ENCODE measurements at regions not wholly inside any gene's neighbourhood (a gene's known extent, or its start where the extent isn't known, plus 50 kb on each side); places are given as distances from the start of the nearest gene placed in this dataset.

GRCh38 chr3:66142079-66142478 is 78.7 kb upstream of the SLC25A26 start:
- H3K4ac ChIP-seq (ENCODE audit: low read length) = no peak overlapping the region
- H3K9me3 ChIP-seq (replicated peaks in 1 of 2; ENCODE audit: control insufficient read depth in 2 of 2, insufficient read depth in 1 of 2, low read depth in 1 of 2, low read length in 2 of 2) = no peaks in the 10 kb centered on the region
- H3K27me3 ChIP-seq (ENCODE audit: control insufficient read depth in 3 of 3, insufficient read depth in 3 of 3, low read depth in 1 of 3, low read length in 3 of 3) = no peaks in the 10 kb centered on the region
- H3K9ac ChIP-seq (ENCODE audit: low read depth, low read length, poor library complexity) = no peak overlapping the region
- no peak overlapping the region for H3K14ac ChIP-seq (ENCODE audit: low read length)
- H3K79me1 ChIP-seq (ENCODE audit: low read depth, low read length) = no peaks in the 10 kb centered on the region
- WGBS, 2 donors (ENCODE audit: extremely low coverage in 2 of 2, insufficient read length in 2 of 2, insufficient replicate concordance in 1 of 2) = no CpG with 5 or more reads among the region's 1 CpG
- no peak overlapping the region for H2AFZ ChIP-seq (ENCODE audit: low read length)
- no peak overlapping the region for H3K18ac ChIP-seq (ENCODE audit: low read length)
- no peak overlapping the region for H3K4me2 ChIP-seq (ENCODE audit: insufficient read depth, low read length, poor library complexity, severe bottlenecking)
- no peak overlapping the region for H4K8ac ChIP-seq (ENCODE audit: low read depth, low read length)
- H2AK5ac ChIP-seq (ENCODE audit: low read depth, low read length) = no peak overlapping the region
- DNase-seq (ENCODE audit: low spot score) = no peak
- H4K91ac ChIP-seq (ENCODE audit: low read depth, low read length, poor library complexity) = no peak overlapping the region
- H3K4me1 ChIP-seq (ENCODE audit: control insufficient read depth in 2 of 2, insufficient read depth in 1 of 2, low read depth in 1 of 2, low read length in 2 of 2) = no peaks in the 10 kb centered on the region
- no peak overlapping the region for H3K27ac ChIP-seq (replicated peaks; ENCODE audit: low read length)
- H2BK15ac ChIP-seq (ENCODE audit: low read length) = no peak overlapping the region
- no peak overlapping the region for H2BK12ac ChIP-seq (ENCODE audit: low read length)
- no peaks in the 10 kb centered on the region for H3K36me3 ChIP-seq (replicated peaks in 1 of 2; ENCODE audit: control insufficient read depth in 2 of 2, insufficient read depth in 2 of 2, low read length in 2 of 2)
- H2BK120ac ChIP-seq (ENCODE audit: low read depth, low read length) = no peak overlapping the region
- H3K23ac ChIP-seq (ENCODE audit: low read depth, low read length, poor library complexity) = no peak overlapping the region
- no peak overlapping the region for H3K4me3 ChIP-seq (ENCODE audit: low read length in 2 of 2)
- no peak overlapping the region for H2BK5ac ChIP-seq (ENCODE audit: low read length)

GRCh38 chr3:66140743-66141372 is 79.9 kb upstream of the SLC25A26 start:
- Histone ChIP-seq H2BK15ac (ENCODE audit: low read length) (no peak overlapping the region), H3K4me1 (ENCODE audit: control insufficient read depth in 2 of 2, insufficient read depth in 1 of 2, low read depth in 1 of 2, low read length in 2 of 2) (no peaks in the 10 kb centered on the region), H2AFZ (ENCODE audit: low read length) (no peak overlapping the region), H3K27me3 (ENCODE audit: control insufficient read depth in 3 of 3, insufficient read depth in 3 of 3, low read depth in 1 of 3, low read length in 3 of 3) (no peaks in the 10 kb centered on the region), H2AK5ac (ENCODE audit: low read depth, low read length) (no peak overlapping the region), H3K9me3 (replicated peaks in 1 of 2; ENCODE audit: control insufficient read depth in 2 of 2, insufficient read depth in 1 of 2, low read depth in 1 of 2, low read length in 2 of 2) (no peaks in the 10 kb centered on the region), H2BK12ac (ENCODE audit: low read length) (no peak overlapping the region), H3K23ac (ENCODE audit: low read depth, low read length, poor library complexity) (no peak overlapping the region), H2BK120ac (ENCODE audit: low read depth, low read length) (no peak overlapping the region), H4K91ac (ENCODE audit: low read depth, low read length, poor library complexity) (no peak overlapping the region), H3K36me3 (replicated peaks in 1 of 2; ENCODE audit: control insufficient read depth in 2 of 2, insufficient read depth in 2 of 2, low read length in 2 of 2) (no peaks in the 10 kb centered on the region), H3K4me2 (ENCODE audit: insufficient read depth, low read length, poor library complexity, severe bottlenecking) (no peak overlapping the region), H2BK5ac (ENCODE audit: low read length) (no peak overlapping the region), H3K4me3 (ENCODE audit: low read length in 2 of 2) (no peak overlapping the region), H3K4ac (ENCODE audit: low read length) (no peak overlapping the region), H3K9ac (ENCODE audit: low read depth, low read length, poor library complexity) (no peak overlapping the region), H3K18ac (ENCODE audit: low read length) (no peak overlapping the region), H3K27ac (replicated peaks; ENCODE audit: low read length) (no peak overlapping the region), H3K14ac (ENCODE audit: low read length) (no peak overlapping the region), H3K79me1 (ENCODE audit: low read depth, low read length) (no peaks in the 10 kb centered on the region), H4K8ac (ENCODE audit: low read depth, low read length) (no peak overlapping the region)
- DNase-seq (ENCODE audit: low spot score) = no peak
- no CpG with 5 or more reads among the region's 7 CpGs for WGBS, 2 donors (ENCODE audit: extremely low coverage in 2 of 2, insufficient read length in 2 of 2, insufficient replicate concordance in 1 of 2)

- no peaks in the 10 kb centered on the region for H3K27me3 ChIP-seq (ENCODE audit: control insufficient read depth in 3 of 3, insufficient read depth in 3 of 3, low read depth in 1 of 3, low read length in 3 of 3)
Observed at GRCh38 chr3:66140106-66140505, 80.7 kb upstream of the SLC25A26 start.

GRCh38 chr3:66139415-66139814 is 81.4 kb upstream of the SLC25A26 start:
- no peak overlapping the region for H2BK120ac ChIP-seq (ENCODE audit: low read depth, low read length)
- no peak overlapping the region for H3K27ac ChIP-seq (replicated peaks; ENCODE audit: low read length)
- H4K8ac ChIP-seq (ENCODE audit: low read depth, low read length) = no peak overlapping the region
- WGBS, 2 donors (ENCODE audit: extremely low coverage in 2 of 2, insufficient read length in 2 of 2, insufficient replicate concordance in 1 of 2) = no CpG with 5 or more reads among the region's 5 CpGs
- H3K9me3 ChIP-seq (replicated peaks in 1 of 2; ENCODE audit: control insufficient read depth in 2 of 2, insufficient read depth in 1 of 2, low read depth in 1 of 2, low read length in 2 of 2) = no peaks in the 10 kb centered on the region
- no peak overlapping the region for H2AFZ ChIP-seq (ENCODE audit: low read length)
- no peak overlapping the region for H3K9ac ChIP-seq (ENCODE audit: low read depth, low read length, poor library complexity)
- H3K79me1 ChIP-seq (ENCODE audit: low read depth, low read length) = no peaks in the 10 kb centered on the region
- no peak overlapping the region for H2BK5ac ChIP-seq (ENCODE audit: low read length)
- no peak for DNase-seq (ENCODE audit: low spot score)
- H2BK12ac ChIP-seq (ENCODE audit: low read length) = no peak overlapping the region
- H2BK15ac ChIP-seq (ENCODE audit: low read length) = no peak overlapping the region
- H3K27me3 ChIP-seq (ENCODE audit: control insufficient read depth in 3 of 3, insufficient read depth in 3 of 3, low read depth in 1 of 3, low read length in 3 of 3) = no peaks in the 10 kb centered on the region
- H2AK5ac ChIP-seq (ENCODE audit: low read depth, low read length) = no peak overlapping the region
- no peaks in the 10 kb centered on the region for H3K36me3 ChIP-seq (replicated peaks in 1 of 2; ENCODE audit: control insufficient read depth in 2 of 2, insufficient read depth in 2 of 2, low read length in 2 of 2)
- H3K4me2 ChIP-seq (ENCODE audit: insufficient read depth, low read length, poor library complexity, severe bottlenecking) = no peak overlapping the region
- H3K4ac ChIP-seq (ENCODE audit: low read length) = no peak overlapping the region
- no peak overlapping the region for H3K23ac ChIP-seq (ENCODE audit: low read depth, low read length, poor library complexity)
- H3K4me1 ChIP-seq (ENCODE audit: control insufficient read depth in 2 of 2, insufficient read depth in 1 of 2, low read depth in 1 of 2, low read length in 2 of 2) = no peaks in the 10 kb centered on the region
- H3K18ac ChIP-seq (ENCODE audit: low read length) = no peak overlapping the region
- H3K4me3 ChIP-seq (ENCODE audit: low read length in 2 of 2) = no peak overlapping the region
- H4K91ac ChIP-seq (ENCODE audit: low read depth, low read length, poor library complexity) = no peak overlapping the region
- H3K14ac ChIP-seq (ENCODE audit: low read length) = no peak overlapping the region

More at GRCh38 chr3:66140106-66140505, 80.7 kb upstream of the SLC25A26 start:
- H3K36me3 ChIP-seq (replicated peaks in 1 of 2; ENCODE audit: control insufficient read depth in 2 of 2, insufficient read depth in 2 of 2, low read length in 2 of 2) = no peaks in the 10 kb centered on the region
- H3K14ac ChIP-seq (ENCODE audit: low read length) = no peak overlapping the region
- H3K79me1 ChIP-seq (ENCODE audit: low read depth, low read length) = no peaks in the 10 kb centered on the region
- no peak overlapping the region for H4K8ac ChIP-seq (ENCODE audit: low read depth, low read length)
- no peak overlapping the region for H3K4me2 ChIP-seq (ENCODE audit: insufficient read depth, low read length, poor library complexity, severe bottlenecking)
- no peak overlapping the region for H2BK5ac ChIP-seq (ENCODE audit: low read length)
- H3K9me3 ChIP-seq (replicated peaks in 1 of 2; ENCODE audit: control insufficient read depth in 2 of 2, insufficient read depth in 1 of 2, low read depth in 1 of 2, low read length in 2 of 2) = no peaks in the 10 kb centered on the region
- H3K27ac ChIP-seq (replicated peaks; ENCODE audit: low read length) = no peak overlapping the region
- no peak overlapping the region for H3K23ac ChIP-seq (ENCODE audit: low read depth, low read length, poor library complexity)
- no peak overlapping the region for H3K18ac ChIP-seq (ENCODE audit: low read length)
- no peak overlapping the region for H3K4ac ChIP-seq (ENCODE audit: low read length)
- no peak overlapping the region for H2AK5ac ChIP-seq (ENCODE audit: low read depth, low read length)
- H4K91ac ChIP-seq (ENCODE audit: low read depth, low read length, poor library complexity) = no peak overlapping the region
- no peak overlapping the region for H2AFZ ChIP-seq (ENCODE audit: low read length)
- no CpG with 5 or more reads among the region's 2 CpGs for WGBS, 2 donors (ENCODE audit: extremely low coverage in 2 of 2, insufficient read length in 2 of 2, insufficient replicate concordance in 1 of 2)
- H3K4me3 ChIP-seq (ENCODE audit: low read length in 2 of 2) = no peak overlapping the region
- H2BK15ac ChIP-seq (ENCODE audit: low read length) = no peak overlapping the region
- no peak overlapping the region for H3K9ac ChIP-seq (ENCODE audit: low read depth, low read length, poor library complexity)
- H2BK12ac ChIP-seq (ENCODE audit: low read length) = no peak overlapping the region
- DNase-seq (ENCODE audit: low spot score) = no peak
- no peaks in the 10 kb centered on the region for H3K4me1 ChIP-seq (ENCODE audit: control insufficient read depth in 2 of 2, insufficient read depth in 1 of 2, low read depth in 1 of 2, low read length in 2 of 2)
- no peak overlapping the region for H2BK120ac ChIP-seq (ENCODE audit: low read depth, low read length)
